ENCODE measurements at regions not wholly inside any gene's neighbourhood (a gene's known extent, or its start where the extent isn't known, plus 50 kb on each side); places are given as distances from the start of the nearest gene placed in this dataset.

DNA sequence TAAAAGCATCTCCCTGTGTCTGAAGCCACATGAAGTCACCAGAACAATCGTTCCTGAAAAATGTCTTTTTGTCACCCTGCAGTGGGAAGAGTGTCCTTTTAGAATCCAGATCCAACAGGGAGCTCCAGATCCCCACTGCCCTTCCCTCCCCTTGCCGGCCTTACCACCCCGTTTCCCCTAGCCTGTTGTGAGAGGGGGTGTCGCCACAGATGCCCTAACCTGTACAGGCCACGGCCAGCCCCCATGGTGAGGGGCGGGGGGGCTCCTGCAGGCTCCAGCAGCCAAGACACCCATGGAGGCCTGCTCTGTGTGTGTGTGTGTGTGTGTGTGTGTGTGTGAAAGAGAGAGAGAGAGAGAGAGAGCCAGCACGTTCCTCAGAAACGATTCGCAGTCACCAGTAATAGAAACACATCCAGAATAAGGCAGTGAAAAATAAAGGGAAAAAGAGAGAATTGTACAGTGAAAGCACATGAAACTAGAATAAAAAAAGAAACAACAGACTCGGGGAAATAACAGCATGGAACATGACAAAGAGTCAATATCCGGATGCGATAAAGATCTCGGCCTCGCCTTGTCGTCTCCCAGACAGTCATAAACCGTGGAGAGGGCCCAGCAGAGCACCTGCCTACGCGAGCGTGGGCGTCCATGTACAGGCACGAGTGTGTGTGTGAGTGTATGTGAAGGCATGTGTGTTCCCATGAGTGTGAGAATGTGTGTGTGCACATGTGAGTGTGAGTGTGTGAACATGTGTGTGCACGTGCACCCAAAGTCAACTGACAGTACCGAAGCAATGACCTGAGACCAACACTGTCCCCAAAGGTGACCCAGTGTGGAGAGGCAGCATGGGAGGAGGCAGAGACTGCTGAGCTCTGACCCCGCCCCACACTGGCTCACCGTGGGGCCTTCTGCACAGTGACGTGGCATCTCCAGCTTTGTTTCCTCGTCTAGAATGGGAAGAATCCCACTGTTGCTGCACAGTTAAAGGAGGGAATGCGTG, 303.8 kb downstream of the NPHP4 start:
- DNase-seq (ENCODE audit: extremely low read depth, low read depth): no peak
- TF ChIP-seq CTCF (IDR thresholded peaks at IDR 0.05; ENCODE audit: low read depth, low read length): no peak

GRCh38 chr1:5686925-5687706, 305.1 kb downstream of the NPHP4 start:
- no peak for TF ChIP-seq CTCF (IDR thresholded peaks at IDR 0.05; ENCODE audit: low read depth, low read length)
- no peak for DNase-seq (ENCODE audit: extremely low read depth, low read depth)

DNA sequence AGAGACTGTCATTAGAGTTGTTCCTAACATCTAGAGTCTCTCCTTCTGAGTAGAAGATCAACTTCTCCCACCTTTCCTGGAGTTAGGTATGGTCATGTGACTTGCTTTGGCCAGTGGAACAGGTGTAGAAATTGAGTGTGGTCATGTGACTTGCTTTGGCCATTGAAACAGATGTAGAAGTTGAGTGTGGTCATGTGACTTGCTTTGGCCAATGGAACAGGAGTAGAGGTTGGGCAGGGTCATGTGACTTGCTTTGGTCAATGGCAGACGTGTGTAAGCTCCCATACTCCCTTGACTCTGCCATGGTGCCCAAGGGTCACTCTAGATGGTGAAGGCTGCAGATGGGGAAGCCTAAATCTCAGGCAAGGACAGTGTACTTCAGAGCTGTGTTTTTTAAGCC, 306.0 kb downstream of the NPHP4 start:
- no peak for TF ChIP-seq CTCF (IDR thresholded peaks at IDR 0.05; ENCODE audit: low read depth, low read length)
- DNase-seq (ENCODE audit: extremely low read depth, low read depth): no peak

DNA sequence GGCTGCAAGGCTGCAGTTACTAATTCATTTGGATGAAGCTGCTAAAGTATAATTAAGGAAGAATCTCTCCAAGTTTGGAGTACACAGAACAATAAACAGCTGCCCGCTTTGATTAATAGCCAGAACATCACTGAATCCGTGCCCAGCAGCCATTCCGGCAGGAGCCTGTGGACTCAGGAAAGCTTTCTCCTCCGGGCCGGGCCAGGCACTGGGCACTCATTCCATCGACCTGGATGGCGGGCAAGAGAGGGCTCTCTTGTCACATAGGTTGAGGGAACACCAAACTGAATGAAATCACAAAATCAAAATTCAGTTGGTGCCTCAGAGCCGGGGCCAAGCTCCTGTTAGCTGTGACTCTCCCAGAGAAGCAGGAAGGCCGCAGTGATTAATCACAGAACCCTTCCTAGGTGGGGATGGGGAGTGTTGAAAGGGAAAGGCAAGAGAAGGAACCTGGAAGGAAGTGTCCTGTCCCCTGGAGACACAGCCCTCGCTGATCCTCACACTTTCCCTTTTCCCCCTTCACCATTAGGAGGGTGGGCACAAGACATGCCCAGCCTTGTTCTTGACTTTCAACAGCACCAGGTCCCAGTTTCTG, 306.7 kb downstream of the NPHP4 start:
- DNase-seq (ENCODE audit: extremely low read depth, low read depth): no peak
- no peak for TF ChIP-seq CTCF (IDR thresholded peaks at IDR 0.05; ENCODE audit: low read depth, low read length)

DNA sequence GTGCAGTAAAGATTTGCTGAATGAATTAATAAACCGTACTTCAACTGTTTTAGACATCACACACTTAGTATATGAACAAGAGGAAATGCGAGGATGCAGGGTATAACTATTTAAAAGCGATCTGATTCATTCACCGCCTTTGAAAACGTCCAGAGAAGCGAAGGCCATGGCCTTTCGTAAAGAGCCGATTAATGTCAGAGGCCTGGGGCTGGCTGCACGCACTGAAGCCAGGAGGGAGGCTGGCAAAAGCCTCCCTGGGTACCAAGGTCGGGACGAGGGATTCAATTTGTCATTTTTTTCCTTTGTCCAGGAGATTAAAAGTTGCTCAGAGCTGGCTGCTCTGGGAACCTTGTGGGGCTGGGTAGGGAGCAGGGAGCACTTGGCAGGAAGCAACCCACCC, 307.4 kb downstream of the NPHP4 start:
- no peak for TF ChIP-seq CTCF (IDR thresholded peaks at IDR 0.05; ENCODE audit: low read depth, low read length)
- DNase-seq (ENCODE audit: extremely low read depth, low read depth): no peak

DNA sequence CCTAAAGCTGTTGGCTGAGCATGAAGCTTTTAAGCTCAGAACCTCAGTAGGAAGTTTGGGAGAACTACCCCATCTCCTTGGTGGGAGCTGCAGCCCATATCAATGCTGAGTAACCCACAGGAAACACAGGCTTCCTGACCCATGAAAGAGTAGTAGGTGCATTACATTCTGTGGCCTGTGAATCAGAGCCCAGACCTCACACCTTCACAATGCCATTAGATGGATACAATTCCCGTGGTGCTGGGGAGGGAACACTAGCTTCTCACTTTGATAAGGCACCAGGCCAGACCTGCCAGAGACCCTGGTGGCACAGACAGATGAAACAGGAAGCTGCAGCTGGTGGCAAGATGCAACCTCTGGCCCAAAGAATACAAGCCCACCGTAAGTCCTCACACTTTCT, 308.8 kb downstream of the NPHP4 start:
- no peak for TF ChIP-seq CTCF (IDR thresholded peaks at IDR 0.05; ENCODE audit: low read depth, low read length)
- no peak for DNase-seq (ENCODE audit: extremely low read depth, low read depth)

Data from AG09319 (cell line).